MM.1S (cell line): ENCODE measurements at regions not wholly inside any gene's neighbourhood (a gene's known extent, or its start where the extent isn't known, plus 50 kb on each side); places are given as distances from the start of the nearest gene placed in this dataset.

Experiments used
- CTCF ChIP-seq: fragments of 300-600 bp; sonication (generic); IDR thresholded peaks from 2 replicates; pipeline ENCODE4 v1.5.1; 2016; ENCODE audit warnings: antibody characterized with exemption, low read length, mixed read lengths
- EZH2phosphoT487 ChIP-seq: fragments of 300-600 bp; sonication (generic); IDR thresholded peaks from 2 replicates; pipeline ENCODE4 v1.6.1; 2018; ENCODE audit warnings: antibody characterized with exemption, low read length

GRCh38 chr2:207296265-207296948 lies 130.7 kb upstream of the KLF7 start:
- TF ChIP-seq EZH2phosphoT487, result no peak
- TF ChIP-seq CTCF, result no peak
